ENCODE measurements at regions not wholly inside any gene's neighbourhood (a gene's known extent, or its start where the extent isn't known, plus 50 kb on each side); places are given as distances from the start of the nearest gene placed in this dataset.

- TF ChIP-seq TFDP1 (CRISPR knock-in tag; IDR thresholded peaks at IDR 0.05; ENCODE audit: borderline replicate concordance) (no peak), RAD21 (CRISPR knock-in tag; IDR thresholded peaks at IDR 0.05) (no peak), ELF1 (CRISPR knock-in tag; IDR thresholded peaks at IDR 0.05) (no peak), HMG20A (CRISPR knock-in tag; IDR thresholded peaks at IDR 0.05; ENCODE audit: borderline replicate concordance) (no peak), EED (CRISPR knock-in tag; IDR thresholded peaks at IDR 0.05) (no peak), MTF1 (CRISPR knock-in tag; IDR thresholded peaks at IDR 0.05) (no peak), CTCF (CRISPR knock-in tag; IDR thresholded peaks at IDR 0.05) (no peak), LCORL (IDR thresholded peaks at IDR 0.05) (no peak), LCORL (CRISPR knock-in tag; IDR thresholded peaks at IDR 0.05) (no peak), IKZF4 (CRISPR knock-in tag; IDR thresholded peaks at IDR 0.05; ENCODE audit: borderline replicate concordance, low read depth, not compliant biosample characterization) (no peak), ZNF207 (IDR thresholded peaks at IDR 0.05; ENCODE audit: borderline replicate concordance) (no peak), TERF1 (CRISPR knock-in tag; IDR thresholded peaks at IDR 0.05) (no peak), RNF2 (conservative IDR thresholded peaks at IDR 0.05; ENCODE audit: low read depth) (no peak), REPIN1 (CRISPR knock-in tag; IDR thresholded peaks at IDR 0.05; ENCODE audit: borderline replicate concordance, low read depth) (no peak), RELA (CRISPR knock-in tag; IDR thresholded peaks at IDR 0.05) (no peak)
Measured at GRCh38 chr4:53929311-53929710, 135.1 kb downstream of the CHIC2 start.
